ENCODE measurements at regions not wholly inside any gene's neighbourhood (a gene's known extent, or its start where the extent isn't known, plus 50 kb on each side); places are given as distances from the start of the nearest gene placed in this dataset.

DNA sequence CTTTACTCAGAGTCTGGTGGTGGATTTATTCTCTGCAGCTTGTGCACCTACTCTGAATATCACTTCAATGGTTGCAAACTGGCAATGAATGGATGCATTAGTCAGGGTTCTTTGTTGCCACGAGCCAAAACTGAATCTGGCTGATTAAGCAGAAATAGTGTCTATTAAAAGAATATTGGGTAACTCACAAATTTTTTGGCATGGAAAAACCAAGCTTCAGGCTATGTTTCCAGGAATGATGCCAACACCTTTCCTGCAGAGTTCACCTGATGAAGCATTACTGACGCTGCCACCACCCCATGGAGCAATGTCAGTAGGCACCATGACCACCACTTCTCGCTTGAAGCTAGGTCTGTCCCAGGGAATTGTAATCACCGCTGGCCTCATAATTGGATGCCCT lies 597.8 kb upstream of the SLC10A2 start:
- TF ChIP-seq, protein P1, sequence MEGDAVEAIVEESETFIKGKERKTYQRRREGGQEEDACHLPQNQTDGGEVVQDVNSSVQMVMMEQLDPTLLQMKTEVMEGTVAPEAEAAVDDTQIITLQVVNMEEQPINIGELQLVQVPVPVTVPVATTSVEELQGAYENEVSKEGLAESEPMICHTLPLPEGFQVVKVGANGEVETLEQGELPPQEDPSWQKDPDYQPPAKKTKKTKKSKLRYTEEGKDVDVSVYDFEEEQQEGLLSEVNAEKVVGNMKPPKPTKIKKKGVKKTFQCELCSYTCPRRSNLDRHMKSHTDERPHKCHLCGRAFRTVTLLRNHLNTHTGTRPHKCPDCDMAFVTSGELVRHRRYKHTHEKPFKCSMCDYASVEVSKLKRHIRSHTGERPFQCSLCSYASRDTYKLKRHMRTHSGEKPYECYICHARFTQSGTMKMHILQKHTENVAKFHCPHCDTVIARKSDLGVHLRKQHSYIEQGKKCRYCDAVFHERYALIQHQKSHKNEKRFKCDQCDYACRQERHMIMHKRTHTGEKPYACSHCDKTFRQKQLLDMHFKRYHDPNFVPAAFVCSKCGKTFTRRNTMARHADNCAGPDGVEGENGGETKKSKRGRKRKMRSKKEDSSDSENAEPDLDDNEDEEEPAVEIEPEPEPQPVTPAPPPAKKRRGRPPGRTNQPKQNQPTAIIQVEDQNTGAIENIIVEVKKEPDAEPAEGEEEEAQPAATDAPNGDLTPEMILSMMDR (IDR thresholded peaks at IDR 0.05) = no peak
- H3K27ac Mint-ChIP-seq = no peak overlapping the region
- no peak for DNase-seq
- no peak overlapping the region for H3K4me3 Mint-ChIP-seq
- no peaks in the 10 kb centered on the region; the same call in none of the 2 replicates for H3K27me3 Mint-ChIP-seq (ENCODE audit: insufficient read depth)
- peaks cover 45% of the 10 kb centered on the region for H3K9me3 Mint-ChIP-seq
- H3K4me1 Mint-ChIP-seq (ENCODE audit: low read depth) = no peaks in the 10 kb centered on the region
- no peaks in the 10 kb centered on the region for H3K36me3 Mint-ChIP-seq (ENCODE audit: low read depth)

DNA sequence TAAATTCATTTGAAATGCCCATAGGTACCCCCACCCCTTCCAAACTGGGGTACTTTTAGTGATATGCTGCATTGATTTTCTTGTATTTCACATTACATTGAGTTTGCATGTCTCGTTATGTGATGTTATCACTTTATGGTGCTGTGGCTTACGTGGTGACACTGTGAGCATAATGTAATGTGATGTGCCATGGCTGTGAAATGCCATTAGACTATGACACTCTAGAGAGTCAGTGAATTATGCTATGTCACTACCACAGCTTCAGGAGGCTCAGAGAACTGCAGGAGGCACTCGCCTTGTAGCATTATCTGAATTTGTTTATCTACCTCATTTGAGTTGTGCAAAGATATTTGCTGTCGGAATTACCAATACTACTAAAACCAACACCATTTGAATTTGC lies 590.1 kb upstream of the SLC10A2 start:
- no peaks in the 10 kb centered on the region for H3K4me1 Mint-ChIP-seq (ENCODE audit: low read depth)
- TF ChIP-seq, protein P1 (IDR thresholded peaks at IDR 0.05) = no peak
- peaks cover 15% of the 10 kb centered on the region; the same call in 1 of the 2 replicates for H3K9me3 Mint-ChIP-seq
- no peak overlapping the region for H3K27ac Mint-ChIP-seq
- H3K4me3 Mint-ChIP-seq = no peak overlapping the region
- DNase-seq = no peak
- no peaks in the 10 kb centered on the region; the same call in 1 of the 2 replicates for H3K36me3 Mint-ChIP-seq (ENCODE audit: low read depth)
- no peaks in the 10 kb centered on the region for H3K27me3 Mint-ChIP-seq (ENCODE audit: insufficient read depth)

DNA sequence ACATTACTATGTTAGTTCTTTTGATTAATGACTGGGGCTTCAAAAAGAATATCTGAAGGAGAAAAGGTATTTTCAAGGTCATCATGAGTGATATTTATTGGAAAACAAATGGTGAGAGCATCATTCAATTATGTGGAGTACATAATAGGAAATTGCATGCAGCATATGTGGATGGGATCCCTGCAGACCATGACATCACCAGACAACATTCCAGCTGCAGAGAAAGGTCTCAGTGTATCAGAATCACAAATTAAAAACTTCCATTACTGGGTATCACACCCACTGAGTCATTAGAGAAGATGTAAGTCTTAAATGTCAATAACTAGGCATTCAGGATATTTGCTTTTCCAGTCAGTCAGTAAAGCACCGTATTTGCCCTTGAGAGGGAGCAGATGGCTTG lies 574.4 kb upstream of the SLC10A2 start:
- TF ChIP-seq, protein P1 (IDR thresholded peaks at IDR 0.05) = no peak
- no peak for DNase-seq
- H3K4me3 Mint-ChIP-seq = no peak overlapping the region
- peaks cover 15% of the 10 kb centered on the region for H3K9me3 Mint-ChIP-seq
- no peaks in the 10 kb centered on the region for H3K36me3 Mint-ChIP-seq (ENCODE audit: low read depth)
- no peaks in the 10 kb centered on the region for H3K4me1 Mint-ChIP-seq (ENCODE audit: low read depth)
- H3K27me3 Mint-ChIP-seq (ENCODE audit: insufficient read depth) = no peaks in the 10 kb centered on the region
- no peak overlapping the region for H3K27ac Mint-ChIP-seq

DNA sequence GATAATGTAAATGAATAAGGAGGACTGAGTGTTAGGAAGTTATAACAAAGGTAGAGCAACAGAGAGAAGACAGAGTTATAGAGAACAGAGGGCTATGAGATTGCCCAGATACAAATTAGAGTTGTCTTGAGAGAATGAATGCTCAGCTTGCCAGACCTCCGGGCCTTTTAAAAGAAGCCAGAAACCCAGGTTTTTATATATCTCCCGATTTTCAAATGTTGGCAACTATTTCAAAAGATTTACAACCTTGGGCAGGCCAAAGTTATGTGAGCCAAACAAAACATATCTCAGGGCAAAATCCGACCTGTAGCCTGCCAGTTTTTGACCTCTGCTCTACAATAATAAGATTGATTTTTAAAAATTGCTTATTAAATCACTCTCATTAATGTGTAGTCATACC lies 573.1 kb upstream of the SLC10A2 start:
- TF ChIP-seq, protein P1 (IDR thresholded peaks at IDR 0.05) = no peak
- no peaks in the 10 kb centered on the region for H3K27me3 Mint-ChIP-seq (ENCODE audit: insufficient read depth)
- no peak for DNase-seq
- H3K27ac Mint-ChIP-seq = no peak overlapping the region
- no peaks in the 10 kb centered on the region for H3K4me1 Mint-ChIP-seq (ENCODE audit: low read depth)
- no peaks in the 10 kb centered on the region for H3K36me3 Mint-ChIP-seq (ENCODE audit: low read depth)
- H3K9me3 Mint-ChIP-seq = peaks cover 15% of the 10 kb centered on the region
- H3K4me3 Mint-ChIP-seq = no peak overlapping the region

DNA sequence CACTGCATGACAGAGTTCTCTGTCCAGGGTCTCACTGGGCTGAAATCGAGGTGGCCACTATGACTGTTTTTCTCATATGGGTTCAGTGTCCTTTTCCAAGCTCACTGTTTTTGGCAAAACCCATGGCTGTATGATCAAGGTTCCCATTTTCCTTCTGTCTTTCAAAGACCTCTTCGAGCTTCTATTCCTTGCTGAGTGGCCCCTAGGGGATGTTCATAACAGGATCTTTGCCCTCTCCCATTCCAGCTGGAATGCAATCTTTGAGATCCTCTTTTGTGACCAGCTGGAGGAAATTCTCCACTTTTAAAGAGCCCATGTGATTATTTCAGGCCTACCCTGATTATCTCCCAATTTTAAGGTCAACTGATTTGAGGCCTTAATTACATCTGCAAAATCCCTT lies 572.5 kb upstream of the SLC10A2 start:
- no peak for DNase-seq
- Mint-ChIP-seq H3K4me3 (no peak overlapping the region), H3K36me3 (ENCODE audit: low read depth) (no peaks in the 10 kb centered on the region), H3K9me3 (peaks cover 22% of the 10 kb centered on the region), H3K27ac (no peak overlapping the region), H3K27me3 (ENCODE audit: insufficient read depth) (no peaks in the 10 kb centered on the region), H3K4me1 (ENCODE audit: low read depth) (no peaks in the 10 kb centered on the region)
- TF ChIP-seq, protein P1 (IDR thresholded peaks at IDR 0.05) = no peak

DNA sequence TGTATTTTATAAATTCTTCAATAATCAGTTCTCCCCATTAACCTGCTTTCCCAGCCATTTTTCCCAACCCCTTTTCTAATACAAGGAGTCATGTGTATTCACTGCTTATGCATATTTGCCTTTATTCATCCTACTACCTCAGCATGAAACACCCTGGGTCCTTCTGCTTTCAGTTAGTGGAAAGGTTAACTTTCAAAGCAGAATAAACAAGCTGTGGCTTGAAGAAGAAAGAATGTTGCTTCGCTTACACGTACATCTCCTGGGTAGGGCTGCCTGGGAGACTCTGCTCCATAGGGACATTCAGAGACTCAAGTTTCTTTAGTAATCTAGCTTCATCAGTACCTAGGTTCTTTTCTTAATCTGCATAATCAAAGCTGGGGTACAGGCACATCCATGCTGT lies 567.8 kb upstream of the SLC10A2 start:
- DNase-seq = no peak
- Mint-ChIP-seq H3K4me3 (no peak overlapping the region), H3K27me3 (ENCODE audit: insufficient read depth) (no peaks in the 10 kb centered on the region), H3K4me1 (ENCODE audit: low read depth) (no peaks in the 10 kb centered on the region), H3K9me3 (peaks cover 27% of the 10 kb centered on the region), H3K36me3 (ENCODE audit: low read depth) (no peaks in the 10 kb centered on the region), H3K27ac (no peak overlapping the region)
- TF ChIP-seq, protein P1 (IDR thresholded peaks at IDR 0.05) = no peak
